ENCODE measurements at regions not wholly inside any gene's neighbourhood (a gene's known extent, or its start where the extent isn't known, plus 50 kb on each side); places are given as distances from the start of the nearest gene placed in this dataset.
A peak's percentile ranks its signal among the peaks of the same experiment; 100 is the strongest.

DNA sequence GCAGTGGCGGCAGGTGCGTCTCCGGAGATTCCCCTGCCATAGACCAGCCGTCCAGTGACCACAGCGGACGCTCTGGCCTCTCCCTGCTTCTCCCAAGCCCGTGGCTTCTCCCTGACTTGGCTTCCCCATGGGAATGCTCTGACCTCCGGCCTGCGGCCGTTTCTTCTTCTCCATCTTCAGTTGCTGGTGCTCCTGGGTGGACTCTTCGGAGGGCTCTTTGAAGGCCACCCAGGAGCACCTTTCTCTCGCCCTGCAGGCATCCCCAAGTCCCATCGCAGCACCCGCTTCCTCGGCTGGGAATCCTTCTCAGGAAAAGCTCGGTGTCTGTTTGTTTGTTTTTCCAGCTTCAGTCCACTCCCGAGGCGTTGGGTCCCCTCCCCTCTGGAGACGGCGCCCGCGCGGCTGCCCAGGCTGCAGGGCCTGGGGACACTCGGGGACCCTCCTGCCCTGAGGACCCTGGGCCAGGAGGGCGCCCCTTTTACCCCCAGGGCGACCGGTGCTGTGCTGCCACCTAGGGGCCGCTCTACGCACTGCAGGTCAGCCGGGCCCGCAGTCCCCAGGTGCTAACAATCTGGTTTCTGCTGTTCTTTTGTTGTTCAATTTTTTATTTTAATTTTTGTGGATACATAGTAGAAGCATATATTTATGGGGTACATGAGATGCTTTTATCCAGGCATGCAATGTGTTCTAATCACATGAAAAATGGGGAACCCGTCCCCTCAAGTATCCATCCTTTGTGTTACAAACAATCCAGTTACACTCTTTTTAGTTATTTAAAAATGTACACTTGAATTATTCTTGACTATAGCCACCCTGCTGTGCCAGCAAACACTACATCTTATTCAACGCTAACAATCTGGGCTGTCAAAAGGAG lies 197.9 kb upstream of the ADAMTS16 start:
- TF ChIP-seq, protein P1, sequence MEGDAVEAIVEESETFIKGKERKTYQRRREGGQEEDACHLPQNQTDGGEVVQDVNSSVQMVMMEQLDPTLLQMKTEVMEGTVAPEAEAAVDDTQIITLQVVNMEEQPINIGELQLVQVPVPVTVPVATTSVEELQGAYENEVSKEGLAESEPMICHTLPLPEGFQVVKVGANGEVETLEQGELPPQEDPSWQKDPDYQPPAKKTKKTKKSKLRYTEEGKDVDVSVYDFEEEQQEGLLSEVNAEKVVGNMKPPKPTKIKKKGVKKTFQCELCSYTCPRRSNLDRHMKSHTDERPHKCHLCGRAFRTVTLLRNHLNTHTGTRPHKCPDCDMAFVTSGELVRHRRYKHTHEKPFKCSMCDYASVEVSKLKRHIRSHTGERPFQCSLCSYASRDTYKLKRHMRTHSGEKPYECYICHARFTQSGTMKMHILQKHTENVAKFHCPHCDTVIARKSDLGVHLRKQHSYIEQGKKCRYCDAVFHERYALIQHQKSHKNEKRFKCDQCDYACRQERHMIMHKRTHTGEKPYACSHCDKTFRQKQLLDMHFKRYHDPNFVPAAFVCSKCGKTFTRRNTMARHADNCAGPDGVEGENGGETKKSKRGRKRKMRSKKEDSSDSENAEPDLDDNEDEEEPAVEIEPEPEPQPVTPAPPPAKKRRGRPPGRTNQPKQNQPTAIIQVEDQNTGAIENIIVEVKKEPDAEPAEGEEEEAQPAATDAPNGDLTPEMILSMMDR (IDR thresholded peaks at IDR 0.05) = peak; percentile 46 to 77 (median 63)
- TF ChIP-seq POLR2A (IDR thresholded peaks at IDR 0.05; ENCODE audit: low read depth) = no peak
